ENCODE measurements at regions not wholly inside any gene's neighbourhood (a gene's known extent, or its start where the extent isn't known, plus 50 kb on each side); places are given as distances from the start of the nearest gene placed in this dataset.
A peak's percentile ranks its signal among the peaks of the same experiment; 100 is the strongest.

GRCh38 chr14:43116341-43116740 lies 1390.7 kb downstream of the FSCB start:
- Histone ChIP-seq H3K4me1 (no peaks in the 10 kb centered on the region), H3K9me3 (peaks cover 11% of the 10 kb centered on the region; the same call in 2 of the 3 replicates), H3K27ac (no peak overlapping the region), H3K4me3 (no peak overlapping the region), H3K4me2 (no peak overlapping the region)
- ChIA-PET POLR2A (no interaction called here), CTCF (no interaction called here)
- TF ChIP-seq FOSB (CRISPR knock-in tag; IDR thresholded peaks at IDR 0.05) (no peak), NFE2L2 (conservative IDR thresholded peaks at IDR 0.05; ENCODE audit: low read length) (no peak), ZC3H11A (IDR thresholded peaks at IDR 0.05) (no peak), MAZ (IDR thresholded peaks at IDR 0.05; ENCODE audit: borderline replicate concordance, low read depth, low read length) (no peak), CTCF (IDR thresholded peaks at IDR 0.05) (no peak), HES2 (IDR thresholded peaks at IDR 0.05) (no peak)
- FAIRE-seq (no peak), DNase-seq (ENCODE audit: low read depth in 1 of 2, low spot score in 1 of 2) (peak in 1 of 2 experiments; percentile 2), ATAC-seq (no peak)
- WGBS (ENCODE audit: missing lambda C conversion rate): 31% methylated on average over 3 of the region's 3 CpGs

- Histone ChIP-seq H3K4me1 (no peaks in the 10 kb centered on the region), H3K27ac (no peak overlapping the region), H3K9me3 (no peaks in the 10 kb centered on the region), H3K4me3 (no peak overlapping the region), H3K4me2 (no peak overlapping the region)
- CTCF ChIA-PET: no interaction called here
- POLR2A ChIA-PET: no interaction called here
- 20% methylated on average over 2 of the region's 2 CpGs for WGBS (ENCODE audit: missing lambda C conversion rate)
- FAIRE-seq (no peak), ATAC-seq (no peak), DNase-seq (ENCODE audit: low read depth in 1 of 2, low spot score in 1 of 2) (peak in 1 of 2 experiments; percentile 4)
- TF ChIP-seq MAFK (IDR thresholded peaks at IDR 0.05; ENCODE audit: partially characterized antibody): peak; percentile 90
- TF ChIP-seq E2F6 (IDR thresholded peaks at IDR 0.05; ENCODE audit: borderline replicate concordance, low read depth): no peak
- TF ChIP-seq RCOR1 (IDR thresholded peaks at IDR 0.05; ENCODE audit: low read depth, low read length): no peak
Measured at GRCh38 chr14:43105305-43105704, 1401.8 kb downstream of the FSCB start.

GRCh38 chr14:43090380-43090779 lies 1416.7 kb downstream of the FSCB start:
- FAIRE-seq (no peak), ATAC-seq (no peak), DNase-seq (ENCODE audit: low read depth in 1 of 2, low spot score in 1 of 2) (no peak)
- H3K27ac ChIP-seq: no peak overlapping the region
- H3K4me1 ChIP-seq: no peaks in the 10 kb centered on the region
- no peak overlapping the region for H3K4me3 ChIP-seq
- TF ChIP-seq SREBF2 (IDR thresholded peaks at IDR 0.05): no peak
- no peaks in the 10 kb centered on the region for H3K9me3 ChIP-seq
- WGBS (ENCODE audit: missing lambda C conversion rate): 58% methylated on average over 1 of the region's 1 CpG
- ChIA-PET POLR2A (no interaction called here), CTCF (no interaction called here)
- H3K4me2 ChIP-seq: no peak overlapping the region

GRCh38 chr14:43087666-43088065 lies 1419.4 kb downstream of the FSCB start:
- Histone ChIP-seq H3K9me3 (no peaks in the 10 kb centered on the region), H3K27ac (no peak overlapping the region), H3K4me3 (no peak overlapping the region), H3K4me1 (no peaks in the 10 kb centered on the region), H3K4me2 (no peak overlapping the region)
- FAIRE-seq: no peak
- ChIA-PET CTCF (no interaction called here), POLR2A (no interaction called here)
- WGBS (ENCODE audit: missing lambda C conversion rate): 0% methylated on average over 2 of the region's 2 CpGs
- DNase-seq (ENCODE audit: low read depth in 1 of 2, low spot score in 1 of 2): no peak
- ATAC-seq: no peak
- no peak for TF ChIP-seq POLR2A (IDR thresholded peaks at IDR 0.05; ENCODE audit: low read length)
- no peak for TF ChIP-seq TFCP2L1 (CRISPR knock-in tag; IDR thresholded peaks at IDR 0.05)
- no peak for TF ChIP-seq ELK1 (IDR thresholded peaks at IDR 0.05; ENCODE audit: low read depth, low read length)
- TF ChIP-seq HOXA7 (CRISPR knock-in tag; IDR thresholded peaks at IDR 0.05): no peak
- TF ChIP-seq CBX8 (IDR thresholded peaks at IDR 0.05): no peak
- no peak for TF ChIP-seq RCOR1 (IDR thresholded peaks at IDR 0.05; ENCODE audit: low read depth, low read length)
- no peak for TF ChIP-seq MAFK (IDR thresholded peaks at IDR 0.05; ENCODE audit: partially characterized antibody)
- TF ChIP-seq MYC (IDR thresholded peaks at IDR 0.05; ENCODE audit: borderline replicate concordance, low read length): no peak
- TF ChIP-seq CBX2 (IDR thresholded peaks at IDR 0.05; ENCODE audit: borderline replicate concordance, low read depth): no peak
- TF ChIP-seq HOXB13 (CRISPR knock-in tag; IDR thresholded peaks at IDR 0.05; ENCODE audit: low read depth): no peak
- no peak for TF ChIP-seq REST (IDR thresholded peaks at IDR 0.05)
- TF ChIP-seq RNF2 (IDR thresholded peaks at IDR 0.05; ENCODE audit: borderline replicate concordance, low read depth): no peak
- TF ChIP-seq RAD21 (conservative IDR thresholded peaks at IDR 0.05 in 1 of 2, IDR thresholded peaks at IDR 0.05 in 1 of 2): no peak
- TF ChIP-seq SMC3 (IDR thresholded peaks at IDR 0.05): no peak
- no peak for TF ChIP-seq FOSB (CRISPR knock-in tag; IDR thresholded peaks at IDR 0.05)
